ENCODE measurements at regions not wholly inside any gene's neighbourhood (a gene's known extent, or its start where the extent isn't known, plus 50 kb on each side); places are given as distances from the start of the nearest gene placed in this dataset.

DNA sequence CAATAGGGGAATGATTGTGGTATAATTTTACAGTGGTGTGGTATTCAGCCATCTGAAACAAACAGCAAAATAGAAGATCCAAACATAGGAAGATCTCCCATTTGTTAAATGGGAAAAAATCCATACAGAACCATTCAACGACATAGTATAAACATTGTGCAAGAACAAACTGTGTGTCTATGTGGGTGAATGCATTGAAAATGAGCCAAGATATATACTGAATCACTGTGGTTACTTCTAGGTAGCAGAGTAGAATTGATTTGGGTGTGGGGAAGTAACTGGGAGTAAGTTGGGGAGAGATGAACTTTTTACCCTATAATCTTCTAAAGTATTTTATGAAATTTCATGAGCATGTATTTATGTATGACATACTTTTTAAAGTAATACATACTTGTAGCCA, 123.1 kb upstream of the UMPS start:
- TF ChIP-seq, protein P1, sequence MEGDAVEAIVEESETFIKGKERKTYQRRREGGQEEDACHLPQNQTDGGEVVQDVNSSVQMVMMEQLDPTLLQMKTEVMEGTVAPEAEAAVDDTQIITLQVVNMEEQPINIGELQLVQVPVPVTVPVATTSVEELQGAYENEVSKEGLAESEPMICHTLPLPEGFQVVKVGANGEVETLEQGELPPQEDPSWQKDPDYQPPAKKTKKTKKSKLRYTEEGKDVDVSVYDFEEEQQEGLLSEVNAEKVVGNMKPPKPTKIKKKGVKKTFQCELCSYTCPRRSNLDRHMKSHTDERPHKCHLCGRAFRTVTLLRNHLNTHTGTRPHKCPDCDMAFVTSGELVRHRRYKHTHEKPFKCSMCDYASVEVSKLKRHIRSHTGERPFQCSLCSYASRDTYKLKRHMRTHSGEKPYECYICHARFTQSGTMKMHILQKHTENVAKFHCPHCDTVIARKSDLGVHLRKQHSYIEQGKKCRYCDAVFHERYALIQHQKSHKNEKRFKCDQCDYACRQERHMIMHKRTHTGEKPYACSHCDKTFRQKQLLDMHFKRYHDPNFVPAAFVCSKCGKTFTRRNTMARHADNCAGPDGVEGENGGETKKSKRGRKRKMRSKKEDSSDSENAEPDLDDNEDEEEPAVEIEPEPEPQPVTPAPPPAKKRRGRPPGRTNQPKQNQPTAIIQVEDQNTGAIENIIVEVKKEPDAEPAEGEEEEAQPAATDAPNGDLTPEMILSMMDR (IDR thresholded peaks at IDR 0.05), result no peak
- TF ChIP-seq POLR2A (IDR thresholded peaks at IDR 0.05), result no peak

Data from Peyer's patch (tissue), 4 donors.